Stimulated activated naive CD4-positive, alpha-beta T cell treated with Interleukin-2 at 50 U/mL for 16 hours (primary cell): ENCODE measurements at regions not wholly inside any gene's neighbourhood (a gene's known extent, or its start where the extent isn't known, plus 50 kb on each side); places are given as distances from the start of the nearest gene placed in this dataset.

Experiments
- DNase-seq: peaks from one replicate; lab custom pipeline; 2025; lab: John Stamatoyannopoulos, UW

DNA sequence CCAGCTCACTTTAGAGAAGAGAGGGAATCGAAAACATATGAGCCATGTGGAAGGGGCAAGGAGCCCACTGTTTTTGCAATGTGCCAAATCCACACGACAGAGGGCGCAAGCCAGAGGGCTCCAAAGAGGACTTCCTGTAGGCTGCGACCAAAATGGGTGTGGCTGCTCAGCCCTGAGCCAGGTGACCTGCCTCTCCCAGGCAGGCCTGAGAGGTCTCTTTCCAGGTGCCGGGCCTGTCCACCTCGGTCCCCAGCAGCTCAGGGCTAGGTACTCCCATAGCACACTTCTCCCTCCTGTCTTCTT lies 153.8 kb downstream of the TTC32 start:
- DNase-seq, result no peak

DNA sequence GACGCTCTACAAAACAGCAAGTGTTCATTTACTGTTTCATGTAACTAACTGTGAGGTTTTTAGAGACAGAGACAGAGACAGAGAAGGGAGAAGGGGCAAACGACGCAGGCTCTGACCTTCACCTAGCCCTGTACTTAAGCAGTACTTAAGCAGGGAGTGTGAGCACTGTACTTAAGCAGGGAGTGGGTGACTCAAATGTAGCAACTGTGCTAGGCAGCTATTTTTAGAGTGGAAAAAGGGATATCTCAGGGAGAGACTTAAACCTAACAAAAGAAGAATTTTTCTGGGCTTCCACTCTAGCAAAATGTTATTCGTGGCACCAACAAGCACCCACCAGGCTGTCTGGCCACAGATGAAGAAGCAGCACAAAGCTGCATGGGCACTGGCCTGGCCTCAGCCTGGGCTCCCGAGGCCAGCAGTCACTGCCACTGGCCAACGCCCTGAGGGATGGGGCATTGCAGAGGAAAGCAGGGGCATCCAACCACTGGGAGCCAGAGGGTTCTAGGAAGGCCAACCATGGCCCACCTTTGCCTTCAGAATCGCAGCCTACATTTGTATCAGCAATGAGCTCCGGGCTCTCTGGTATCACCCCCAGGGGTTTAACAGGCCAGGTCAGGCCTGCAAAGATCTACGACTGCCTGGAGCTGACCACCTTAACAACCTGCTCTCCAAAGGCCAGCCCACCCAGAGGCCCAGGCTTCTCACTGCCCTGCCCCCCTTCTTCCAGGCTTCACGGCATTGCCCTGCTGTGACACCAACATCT lies 154.3 kb downstream of the TTC32 start:
- DNase-seq, result no peak

DNA sequence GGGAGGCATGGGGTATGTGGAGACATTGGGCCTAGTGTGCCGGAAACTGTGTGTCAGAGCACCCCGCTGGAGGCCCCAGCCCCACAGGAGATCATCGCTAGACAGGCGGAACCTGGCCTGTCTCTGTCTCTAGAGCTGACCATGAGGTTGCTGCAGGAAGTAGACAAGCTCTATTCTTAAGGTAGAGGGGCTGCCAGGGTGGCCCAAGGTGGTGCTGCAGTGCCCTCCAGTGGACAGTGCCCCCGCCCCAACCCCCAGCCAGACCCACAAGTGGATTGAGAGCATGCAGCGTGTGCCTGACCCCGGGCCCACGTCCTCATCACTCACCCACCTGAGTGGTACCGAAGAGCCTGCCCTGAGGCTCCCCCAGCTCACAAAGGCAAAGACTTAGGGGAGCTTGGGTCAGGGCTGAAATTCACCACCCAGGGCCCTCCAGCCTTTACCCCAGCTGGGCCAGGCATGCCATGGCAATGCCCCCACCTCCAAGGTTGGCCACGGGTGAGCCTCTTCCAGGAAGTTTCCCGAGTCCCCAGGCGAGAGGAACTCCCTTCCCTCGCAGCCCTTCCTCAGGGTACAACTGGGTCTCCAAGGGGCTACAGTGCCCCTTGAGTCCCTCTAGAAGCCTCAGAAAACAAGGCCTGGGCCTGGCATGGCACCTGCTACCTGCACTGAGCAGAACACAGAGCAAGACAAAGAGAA lies 155.0 kb downstream of the TTC32 start:
- DNase-seq, result no peak

DNA sequence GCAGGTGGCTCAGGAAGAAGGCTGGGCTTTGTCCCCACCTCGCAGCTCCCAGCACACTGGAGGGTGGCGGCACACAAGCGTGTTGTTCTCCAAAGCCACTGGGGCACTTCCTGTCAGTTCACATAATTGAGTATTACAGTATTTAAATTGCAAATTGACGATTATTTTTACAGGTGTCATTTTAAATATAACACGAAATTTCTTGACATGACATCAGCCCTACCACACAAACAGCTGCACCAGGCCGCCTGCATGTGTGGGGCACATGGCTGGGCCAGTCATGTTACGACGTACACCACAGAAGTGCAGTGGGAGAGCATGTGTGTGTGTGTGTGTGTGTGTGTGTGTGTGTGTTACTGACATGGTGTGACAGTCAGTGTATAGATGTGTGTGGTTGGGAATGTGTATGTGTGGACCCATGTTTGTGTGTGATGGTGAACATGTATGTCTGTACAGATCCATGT lies 155.6 kb downstream of the TTC32 start:
- no peak for DNase-seq

DNA sequence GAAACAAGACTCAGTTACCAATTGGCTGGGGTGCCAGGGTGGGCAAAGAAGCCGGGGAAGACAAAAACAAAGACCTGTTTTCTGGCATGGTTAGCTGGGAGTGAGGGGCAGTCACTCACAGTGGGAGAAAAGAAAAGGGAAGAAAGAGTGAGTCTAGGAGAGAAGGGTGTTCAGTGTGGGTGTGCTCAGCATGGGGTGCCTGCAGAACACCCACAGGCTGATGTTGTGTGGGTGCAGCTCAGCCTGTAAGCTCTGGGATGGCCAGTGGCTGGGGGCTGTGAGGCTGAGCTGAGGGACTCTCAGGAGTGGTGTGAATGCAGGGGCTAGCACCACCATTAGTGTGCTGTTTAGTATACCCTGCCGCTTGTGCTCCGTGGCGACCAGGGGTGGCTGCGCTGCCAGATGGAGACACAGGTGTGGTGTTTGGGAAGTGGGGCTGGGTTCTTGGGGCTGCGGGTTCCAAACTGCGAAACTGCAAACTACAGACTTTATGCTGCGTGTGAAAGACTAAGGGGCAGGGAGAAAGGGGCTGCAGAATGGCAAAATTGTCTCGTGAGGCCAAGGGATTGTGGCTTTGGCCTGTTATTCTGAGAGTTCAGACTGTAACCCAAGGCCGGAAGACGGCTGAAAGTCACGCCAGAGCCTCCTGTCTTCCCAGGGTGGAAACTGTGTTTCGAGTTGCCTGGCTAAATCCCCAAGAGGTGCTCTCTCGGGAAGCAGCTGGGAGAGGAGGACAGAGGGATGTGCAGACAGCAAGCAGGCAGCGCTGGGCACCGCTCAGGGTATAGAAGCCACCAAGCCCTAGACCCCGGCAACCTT lies 156.3 kb downstream of the TTC32 start:
- DNase-seq, result no peak

DNA sequence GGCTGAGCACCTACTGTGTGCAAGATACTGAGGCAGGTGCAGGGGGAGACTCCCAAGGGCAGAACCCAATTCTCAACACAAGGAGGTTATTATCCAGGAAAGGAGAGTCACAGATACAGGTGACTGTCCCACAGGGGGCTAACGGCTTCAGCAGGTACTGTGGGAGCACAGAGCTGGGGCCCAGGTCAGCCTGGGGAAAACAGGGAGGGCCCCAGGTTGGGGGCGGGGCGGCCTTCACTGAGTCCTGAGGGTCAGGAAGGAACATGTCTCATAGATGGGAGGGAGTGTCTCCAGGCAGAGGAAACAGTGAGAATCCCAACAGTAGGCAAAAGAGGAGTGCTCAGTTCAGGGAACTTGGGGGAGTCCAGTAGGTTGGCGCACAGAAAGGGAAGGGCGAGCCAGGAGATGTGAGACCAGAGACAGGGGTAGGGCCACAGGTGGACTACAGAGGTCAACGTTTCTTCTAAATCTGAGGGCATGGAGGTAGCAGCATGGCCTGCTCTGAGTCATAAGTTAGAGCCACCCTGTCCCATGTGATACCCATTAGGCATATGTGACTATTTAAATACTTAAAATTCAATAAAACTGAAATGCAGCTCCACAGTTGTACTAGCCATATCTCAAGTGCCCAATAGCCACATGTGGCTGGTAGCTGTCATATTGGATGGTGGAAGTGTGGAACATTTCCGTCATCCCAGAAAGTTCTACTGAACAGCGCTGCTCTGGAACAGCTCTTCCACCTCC lies 157.2 kb downstream of the TTC32 start:
- no peak for DNase-seq

DNA sequence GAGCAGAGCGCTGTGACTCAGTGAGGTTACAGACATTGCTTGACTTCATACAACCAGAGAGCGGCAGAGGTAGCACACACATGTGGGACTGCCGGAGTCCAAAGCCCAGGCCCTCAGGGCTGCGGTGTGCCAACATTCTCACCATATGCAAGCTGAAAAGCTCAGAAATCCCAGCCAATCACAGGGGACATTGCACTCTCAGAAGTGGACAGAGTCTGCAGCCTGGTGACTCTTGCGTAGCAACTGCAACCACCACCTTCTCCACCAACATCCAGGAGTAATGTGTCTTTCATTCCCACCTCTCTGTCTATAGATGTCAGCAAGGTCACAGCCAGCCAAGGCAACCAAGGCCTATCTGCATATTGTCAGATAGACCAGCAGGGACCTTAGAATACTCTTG lies 158.1 kb downstream of the TTC32 start:
- DNase-seq, result no peak

DNA sequence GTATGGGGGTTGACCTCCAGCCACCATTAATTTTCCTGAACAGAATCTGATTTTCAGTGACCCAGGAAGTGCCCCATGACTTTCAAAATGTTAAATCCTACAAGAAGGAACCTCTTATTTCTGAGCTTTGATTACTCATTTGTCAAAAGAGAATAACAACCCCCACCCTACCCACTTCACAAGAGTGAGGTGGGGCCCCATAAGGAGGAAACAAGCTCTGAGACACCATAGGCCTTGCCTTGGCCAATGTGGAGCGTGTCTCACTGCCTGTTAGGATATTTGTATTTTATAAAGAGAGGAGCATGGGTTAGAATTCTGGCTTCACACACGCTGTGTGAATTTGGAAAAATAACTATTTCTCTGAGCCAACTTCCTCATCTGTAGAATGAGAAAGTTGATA lies 158.9 kb downstream of the TTC32 start:
- no peak for DNase-seq

DNA sequence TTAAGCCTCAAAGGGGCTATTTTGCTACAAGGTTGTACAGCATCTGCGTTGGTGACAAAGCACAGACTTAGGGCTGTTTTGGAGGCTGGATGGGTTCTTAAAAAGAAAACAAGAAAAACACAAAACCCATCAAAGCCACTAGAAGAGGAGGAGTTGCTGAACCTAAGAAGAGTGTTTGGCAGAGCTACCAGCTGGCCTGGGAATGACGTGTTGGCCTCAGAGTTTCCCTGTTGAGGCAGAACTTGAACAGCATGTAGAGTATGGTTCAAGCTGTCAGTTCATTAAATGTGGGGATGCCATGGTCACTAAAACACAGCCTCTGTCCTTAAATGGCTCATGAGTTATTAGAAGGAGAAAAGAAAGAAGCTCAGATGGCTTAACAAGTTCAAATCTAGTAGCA lies 162.5 kb downstream of the TTC32 start:
- DNase-seq, result no peak

DNA sequence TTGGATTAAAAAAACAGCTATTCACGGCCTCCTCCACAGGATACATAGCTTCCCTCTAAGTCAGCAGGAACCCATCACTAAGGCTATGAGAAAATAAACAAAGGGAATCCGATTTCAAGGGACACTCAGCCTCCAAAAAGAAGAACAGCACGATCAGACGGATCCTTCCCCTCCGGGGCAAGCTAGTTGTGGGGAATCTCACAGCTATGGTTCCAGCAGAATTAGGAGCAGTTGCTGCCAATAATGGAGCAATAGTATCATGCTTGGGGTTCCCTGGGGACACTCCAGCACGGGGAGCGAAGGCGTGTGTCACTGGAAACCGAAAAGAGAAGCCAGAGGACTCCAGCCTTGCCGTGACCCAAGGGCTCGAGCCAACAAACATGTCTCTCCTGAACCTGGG lies 163.1 kb downstream of the TTC32 start:
- no peak for DNase-seq

DNA sequence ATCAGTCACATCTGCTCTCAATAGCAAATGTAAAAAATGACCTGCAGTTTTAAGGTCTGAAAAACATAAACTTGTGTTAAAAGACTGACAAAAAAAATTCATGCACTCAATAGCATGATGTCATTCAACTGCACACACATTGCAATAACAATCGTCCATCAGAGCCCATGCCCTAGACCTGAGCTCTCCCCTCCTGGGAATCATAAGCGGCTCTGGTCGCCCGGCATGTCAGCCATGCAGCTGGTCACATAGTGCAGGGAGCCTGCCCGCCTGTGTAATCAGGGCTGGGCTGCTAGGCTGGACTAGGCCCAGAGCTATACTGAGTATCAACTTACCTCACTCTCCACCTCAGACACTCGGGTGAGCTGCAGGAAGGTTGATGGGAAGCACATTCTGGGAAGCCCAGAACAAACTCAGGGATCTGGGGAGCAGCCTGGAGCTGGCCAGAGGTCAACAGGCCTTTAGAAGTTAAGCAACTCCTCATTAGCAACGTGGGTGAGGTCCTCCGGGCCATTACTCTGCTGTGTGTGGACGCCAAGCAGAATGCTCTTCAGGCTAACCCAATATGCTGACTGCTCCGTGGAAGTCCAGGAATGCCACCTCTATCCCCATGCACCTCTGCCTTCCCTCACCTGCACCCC lies 165.5 kb downstream of the TTC32 start:
- no peak for DNase-seq

DNA sequence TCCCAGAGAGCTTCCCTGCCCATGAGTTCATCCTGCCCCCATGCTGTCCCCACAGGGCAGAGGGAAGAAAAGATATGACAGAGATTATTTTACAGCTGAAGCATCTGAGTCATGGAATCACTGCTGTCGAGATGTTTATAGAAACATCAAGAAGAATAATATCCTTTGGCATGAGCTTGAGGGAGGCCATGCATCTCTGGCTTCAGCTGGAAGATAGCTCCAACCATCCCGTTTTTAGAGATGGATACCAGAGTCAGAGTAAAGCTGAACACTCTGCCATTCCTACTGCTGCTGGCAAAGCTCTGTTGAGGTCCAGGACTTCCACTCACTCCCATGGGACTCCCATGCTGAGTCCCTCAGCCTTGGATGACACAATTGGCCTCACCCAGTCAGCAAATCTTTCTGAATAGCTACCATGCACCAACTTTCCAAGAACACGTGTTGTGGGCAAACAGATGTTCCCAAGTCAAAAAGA lies 167.8 kb downstream of the TTC32 start:
- DNase-seq, result no peak

DNA sequence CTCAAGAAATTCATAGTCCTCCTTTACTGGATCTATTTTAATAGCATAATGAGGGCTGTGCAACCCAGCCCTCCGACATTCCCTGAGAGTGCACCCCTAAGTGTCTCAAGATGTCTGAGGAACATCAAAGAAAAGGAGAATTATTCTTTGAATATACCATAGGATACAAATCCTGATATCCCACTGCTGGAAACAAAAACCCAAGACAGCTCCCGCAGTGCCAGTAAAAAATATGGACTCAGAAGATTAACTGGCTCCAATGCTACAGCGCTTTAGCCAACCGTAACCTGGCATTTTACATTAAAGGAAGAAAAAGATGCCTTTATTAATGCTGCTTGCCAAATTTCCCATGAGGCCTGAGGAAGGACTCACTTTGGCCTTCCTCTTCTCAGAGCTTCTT lies 168.4 kb downstream of the TTC32 start:
- no peak for DNase-seq

DNA sequence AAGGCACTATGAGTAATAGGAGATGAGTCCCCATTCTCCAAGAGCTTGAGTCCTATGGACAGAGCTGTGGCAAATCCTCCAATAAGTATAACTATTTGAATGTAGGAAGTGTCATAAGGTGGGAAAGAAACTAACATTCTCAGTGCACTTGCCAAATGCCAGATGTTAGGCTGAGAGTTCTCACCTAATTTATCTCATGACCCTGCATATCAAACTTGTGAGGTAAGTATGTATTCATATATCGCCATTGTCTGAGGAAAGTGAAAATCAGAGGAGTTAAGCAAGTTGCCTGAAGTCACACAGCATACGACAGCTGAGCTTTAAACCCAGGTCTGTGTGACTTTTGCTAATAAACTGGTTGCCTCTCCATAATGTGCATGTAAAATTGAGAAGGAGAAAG lies 169.5 kb downstream of the TTC32 start:
- no peak for DNase-seq

DNA sequence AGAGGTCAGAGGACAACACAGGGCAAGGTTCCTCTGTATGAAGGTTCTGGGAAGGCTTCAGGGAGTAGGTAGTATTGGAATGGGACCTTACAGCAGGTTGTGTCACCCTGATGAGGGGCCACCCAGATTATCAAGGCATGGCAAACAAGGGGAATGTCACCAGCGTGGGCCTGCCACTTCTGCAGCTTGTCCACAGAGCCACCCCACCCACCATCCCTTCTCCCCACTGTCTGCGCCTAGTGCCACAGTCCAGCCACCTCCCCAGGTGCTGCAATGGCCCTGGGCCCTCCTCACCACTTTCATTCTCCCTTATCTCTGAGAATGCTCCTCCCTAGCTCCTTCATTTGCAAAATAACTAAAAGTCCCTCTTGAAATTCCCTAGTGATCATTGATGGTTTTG lies 170.3 kb downstream of the TTC32 start:
- DNase-seq, result no peak

DNA sequence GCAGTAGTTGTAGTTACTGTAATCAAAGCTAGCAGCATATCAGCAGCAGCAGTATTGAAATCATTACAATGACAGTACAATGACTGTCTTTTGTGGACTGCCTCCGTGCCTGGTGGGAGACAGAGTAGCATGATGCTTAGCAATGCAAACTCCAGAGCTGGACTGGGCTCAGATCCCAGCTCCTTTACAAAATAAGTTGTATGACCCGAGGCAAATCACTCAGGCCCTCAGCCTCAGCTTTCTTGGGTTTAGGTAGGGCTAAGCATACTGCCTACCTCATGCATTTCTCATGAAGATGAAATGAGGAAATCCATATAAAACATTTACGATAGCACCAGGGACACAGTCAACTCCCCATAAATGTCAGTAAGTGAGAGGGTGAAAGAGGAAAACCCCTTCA lies 170.7 kb downstream of the TTC32 start:
- DNase-seq, result no peak

DNA sequence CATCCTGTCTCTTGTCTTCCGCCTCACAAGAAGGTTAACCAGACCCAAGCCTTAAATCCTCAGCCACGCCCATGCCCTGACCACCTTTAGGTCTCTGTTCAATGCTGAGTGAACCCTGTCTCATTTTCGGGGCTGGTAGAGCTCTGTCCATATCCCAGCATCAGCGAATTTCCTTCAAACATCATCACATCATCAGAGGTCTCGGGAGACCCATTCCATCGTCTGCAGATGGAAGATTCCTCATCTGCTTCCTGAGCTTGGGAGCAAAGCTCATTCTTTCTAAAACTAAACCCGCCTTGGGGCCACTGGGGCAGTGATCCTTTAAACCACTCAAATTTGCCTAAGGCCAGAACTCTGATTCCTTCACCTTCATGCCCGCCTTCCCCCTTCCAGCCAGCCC lies 173.7 kb downstream of the TTC32 start:
- DNase-seq, result no peak

DNA sequence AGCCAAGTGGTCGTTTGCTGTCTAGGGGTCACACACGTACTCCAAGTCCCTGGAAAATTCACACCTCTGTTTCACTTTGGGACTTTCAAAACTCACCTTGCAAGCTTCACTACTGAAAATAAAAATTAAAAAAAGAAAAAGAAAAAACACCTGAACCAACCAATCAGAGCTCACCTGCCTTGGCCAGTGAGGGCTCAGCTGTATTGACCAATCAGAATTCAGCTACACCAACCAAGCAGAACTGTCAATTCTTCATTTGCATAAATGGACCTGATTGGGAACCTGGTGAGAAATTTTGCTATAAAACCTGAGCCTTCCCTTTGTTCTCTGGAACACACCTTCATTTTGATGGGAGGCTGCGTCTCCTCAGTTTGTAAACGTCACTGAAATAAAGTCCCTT lies 176.4 kb downstream of the TTC32 start:
- no peak for DNase-seq

DNA sequence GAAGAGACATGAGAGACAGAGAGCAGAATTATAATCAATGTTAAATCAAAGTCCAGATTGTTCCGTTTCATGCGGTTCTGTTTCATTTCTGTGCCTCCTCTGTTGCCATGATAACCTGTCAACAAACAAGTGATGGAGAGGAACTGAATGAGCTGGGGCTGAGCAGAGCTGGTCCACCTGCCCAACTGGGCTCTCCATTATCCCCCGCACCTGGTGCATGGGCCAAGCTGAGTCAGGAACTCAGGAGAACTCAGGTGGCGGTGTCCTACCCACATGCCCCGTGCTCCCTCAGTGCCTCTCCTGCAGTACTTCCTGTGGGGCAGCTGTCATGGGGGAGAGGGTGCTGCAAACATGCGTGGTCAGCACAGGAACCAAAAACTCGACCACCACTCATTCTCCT lies 178.8 kb downstream of the TTC32 start:
- no peak for DNase-seq

DNA sequence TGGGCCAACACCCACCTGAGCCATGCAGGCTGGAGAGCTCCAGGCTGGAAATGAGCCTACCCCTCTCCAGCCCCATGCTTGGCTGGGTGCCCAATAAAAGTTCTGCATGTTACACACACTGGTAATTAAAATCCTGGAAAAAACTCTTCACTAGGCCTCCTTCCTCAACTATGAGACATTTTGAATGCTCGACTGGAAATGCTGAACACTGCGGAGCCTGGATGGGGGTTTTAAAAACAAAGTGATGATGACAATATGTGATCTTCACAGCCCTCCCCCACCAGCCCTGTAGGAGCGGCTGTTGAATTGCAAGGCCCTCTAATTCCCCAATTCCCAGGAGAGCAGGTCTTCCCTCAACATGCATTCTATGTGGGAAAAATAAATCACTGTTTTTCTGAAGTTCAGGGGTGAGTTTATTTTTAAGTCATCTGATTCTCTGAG lies 179.2 kb downstream of the TTC32 start:
- no peak for DNase-seq

DNA sequence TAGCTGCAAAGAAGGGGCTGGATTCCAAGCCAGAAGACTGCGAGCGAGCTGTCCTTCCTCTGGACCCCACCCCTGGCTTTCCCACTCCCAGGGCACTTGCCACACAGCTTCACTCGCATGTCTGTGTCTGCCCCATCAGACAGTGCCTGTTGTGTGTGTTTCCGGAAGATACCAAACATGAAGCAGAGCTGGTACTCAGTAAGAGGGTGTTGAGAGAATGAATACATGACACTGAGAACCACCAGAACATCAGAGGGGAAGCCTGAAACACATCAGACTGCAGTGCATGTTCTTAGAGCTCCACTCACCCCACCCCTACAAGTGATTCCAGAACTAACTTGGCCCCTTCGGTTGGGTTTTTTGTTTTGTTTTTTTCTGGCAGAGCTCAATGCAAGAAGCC lies 181.5 kb downstream of the TTC32 start:
- DNase-seq, result no peak

DNA sequence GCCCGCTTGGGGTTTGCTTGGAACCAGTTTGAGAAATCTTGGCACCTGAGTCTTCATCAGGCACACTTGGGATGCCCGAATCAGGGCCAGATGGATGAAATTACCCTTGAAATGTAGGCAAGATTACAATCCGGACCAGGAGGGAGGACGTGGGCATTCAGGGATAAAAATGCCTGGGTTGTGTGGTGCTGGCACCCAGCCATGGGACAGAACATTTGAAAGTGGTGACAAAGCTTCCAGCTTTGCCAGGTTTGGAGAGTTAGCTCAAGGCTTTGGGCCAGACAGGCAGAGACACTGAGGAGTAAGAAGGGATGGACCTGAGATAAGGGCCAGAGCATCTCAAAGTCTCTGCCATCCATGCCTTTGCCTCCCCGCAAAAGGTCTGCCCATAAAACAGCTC lies 182.2 kb downstream of the TTC32 start:
- DNase-seq, result no peak
